Skeletal muscle satellite cell (primary cell): ENCODE measurements at regions not wholly inside any gene's neighbourhood (a gene's known extent, or its start where the extent isn't known, plus 50 kb on each side); places are given as distances from the start of the nearest gene placed in this dataset.

Experiments used
- H3K27me3 ChIP-seq: 2 replicates; pipeline ENCODE4 v1.7.0; 2013; ENCODE audit warnings: low read length; ENCODE audit not compliant: control insufficient read depth, insufficient read depth
- H3K36me3 ChIP-seq: 2 replicates; pipeline ENCODE4 v1.7.0; 2013; ENCODE audit warnings: mild to moderate bottlenecking, control low read depth, low read length; ENCODE audit not compliant: insufficient read depth
- H3K4me1 ChIP-seq: 2 replicates; pipeline ENCODE4 v1.7.0; 2013; ENCODE audit warnings: low read length; ENCODE audit not compliant: control insufficient read depth, insufficient read depth
- H3K4me2 ChIP-seq: 2 replicates; pipeline ENCODE4 v1.7.0; 2013; ENCODE audit warnings: mild to moderate bottlenecking, low read length
- H3K4me3 ChIP-seq: 2 replicates; pipeline ENCODE4 v1.7.0; 2013; ENCODE audit warnings: low read length
- H3K9ac ChIP-seq: 2 replicates; pipeline ENCODE4 v1.7.0; 2013; ENCODE audit warnings: mild to moderate bottlenecking, low read depth, low read length, moderate library complexity
- H3K9me3 ChIP-seq: replicated peaks from 2 replicates; pipeline ENCODE4 v1.7.0; 2013; ENCODE audit warnings: mild to moderate bottlenecking, control low read depth, low read length

- H3K4me2 ChIP-seq = no peak overlapping the region
- H3K27me3 ChIP-seq = peaks cover 20% of the 10 kb centered on the region
- H3K9ac ChIP-seq = no peak overlapping the region
- H3K36me3 ChIP-seq = no peaks in the 10 kb centered on the region
- H3K4me3 ChIP-seq = no peak overlapping the region
- peaks cover 11% of the 10 kb centered on the region for H3K4me1 ChIP-seq
- H3K9me3 ChIP-seq = no peaks in the 10 kb centered on the region
Measured at GRCh38 chr1:229028544-229028943, 242.4 kb upstream of the RAB4A start.

DNA sequence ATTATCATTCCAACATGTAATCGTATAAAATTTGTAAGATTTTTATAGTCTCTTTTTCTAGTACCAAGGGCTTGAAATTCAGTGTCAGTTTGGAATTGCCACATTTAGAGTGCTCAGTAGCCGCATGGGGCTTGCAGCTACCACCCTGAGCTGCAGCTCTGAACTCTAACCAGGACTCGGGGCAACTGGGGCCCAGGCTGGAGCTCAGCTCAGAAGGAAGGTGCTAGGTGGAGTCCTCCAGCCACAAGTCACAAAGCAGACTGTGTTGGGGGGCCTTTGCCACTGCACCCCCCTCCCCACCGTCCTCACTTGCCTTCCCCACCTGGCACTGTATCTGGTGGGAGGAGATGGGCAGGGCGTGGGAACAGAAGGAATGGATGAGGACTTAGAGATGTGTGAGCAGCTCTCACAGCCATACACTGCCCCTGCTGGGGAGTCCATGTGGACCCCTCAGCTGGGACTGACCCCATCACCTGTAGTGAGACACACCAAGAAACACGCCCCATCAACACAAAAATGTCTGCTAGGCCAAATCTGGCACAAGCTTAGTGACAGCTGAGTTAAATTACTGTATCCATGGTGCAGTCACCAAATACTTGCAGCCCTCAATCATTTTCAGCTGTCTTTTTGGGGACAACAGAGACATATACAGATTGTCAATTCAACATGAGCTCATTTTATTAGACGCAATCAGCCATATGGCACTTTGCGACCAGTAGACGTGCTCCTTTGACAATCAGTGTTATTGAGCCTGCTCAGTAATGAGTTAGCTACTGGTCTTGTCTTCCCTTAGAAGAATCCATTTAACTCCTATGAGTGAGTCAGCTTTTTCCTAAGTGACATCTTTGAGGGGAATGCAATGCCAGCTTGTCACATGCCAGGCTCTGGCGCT lies 241.7 kb upstream of the RAB4A start:
- Histone ChIP-seq H3K36me3 (no peaks in the 10 kb centered on the region), H3K9me3 (no peaks in the 10 kb centered on the region), H3K4me2 (no peak overlapping the region), H3K4me3 (no peak overlapping the region), H3K4me1 (peaks cover 11% of the 10 kb centered on the region), H3K27me3 (peaks cover 23% of the 10 kb centered on the region), H3K9ac (no peak overlapping the region)

GRCh38 chr1:229029879-229030235 lies 241.1 kb upstream of the RAB4A start:
- Histone ChIP-seq H3K4me1 (peaks cover 9% of the 10 kb centered on the region), H3K27me3 (peaks cover 27% of the 10 kb centered on the region), H3K9me3 (no peaks in the 10 kb centered on the region), H3K4me2 (no peak overlapping the region), H3K4me3 (no peak overlapping the region), H3K36me3 (no peaks in the 10 kb centered on the region), H3K9ac (no peak overlapping the region)

GRCh38 chr1:229030630-229031029 lies 240.3 kb upstream of the RAB4A start:
- Histone ChIP-seq H3K27me3 (peaks cover 27% of the 10 kb centered on the region), H3K4me2 (no peak overlapping the region), H3K9me3 (no peaks in the 10 kb centered on the region), H3K9ac (no peak overlapping the region), H3K4me1 (peaks cover 7% of the 10 kb centered on the region), H3K36me3 (no peaks in the 10 kb centered on the region), H3K4me3 (no peak overlapping the region)

- no peaks in the 10 kb centered on the region for H3K9me3 ChIP-seq
- H3K4me1 ChIP-seq = peaks cover 7% of the 10 kb centered on the region
- no peak overlapping the region for H3K4me3 ChIP-seq
- no peak overlapping the region for H3K4me2 ChIP-seq
- peaks cover 27% of the 10 kb centered on the region for H3K27me3 ChIP-seq
- no peak overlapping the region for H3K9ac ChIP-seq
- no peaks in the 10 kb centered on the region for H3K36me3 ChIP-seq
Measured at GRCh38 chr1:229031061-229031460, 239.8 kb upstream of the RAB4A start.

DNA sequence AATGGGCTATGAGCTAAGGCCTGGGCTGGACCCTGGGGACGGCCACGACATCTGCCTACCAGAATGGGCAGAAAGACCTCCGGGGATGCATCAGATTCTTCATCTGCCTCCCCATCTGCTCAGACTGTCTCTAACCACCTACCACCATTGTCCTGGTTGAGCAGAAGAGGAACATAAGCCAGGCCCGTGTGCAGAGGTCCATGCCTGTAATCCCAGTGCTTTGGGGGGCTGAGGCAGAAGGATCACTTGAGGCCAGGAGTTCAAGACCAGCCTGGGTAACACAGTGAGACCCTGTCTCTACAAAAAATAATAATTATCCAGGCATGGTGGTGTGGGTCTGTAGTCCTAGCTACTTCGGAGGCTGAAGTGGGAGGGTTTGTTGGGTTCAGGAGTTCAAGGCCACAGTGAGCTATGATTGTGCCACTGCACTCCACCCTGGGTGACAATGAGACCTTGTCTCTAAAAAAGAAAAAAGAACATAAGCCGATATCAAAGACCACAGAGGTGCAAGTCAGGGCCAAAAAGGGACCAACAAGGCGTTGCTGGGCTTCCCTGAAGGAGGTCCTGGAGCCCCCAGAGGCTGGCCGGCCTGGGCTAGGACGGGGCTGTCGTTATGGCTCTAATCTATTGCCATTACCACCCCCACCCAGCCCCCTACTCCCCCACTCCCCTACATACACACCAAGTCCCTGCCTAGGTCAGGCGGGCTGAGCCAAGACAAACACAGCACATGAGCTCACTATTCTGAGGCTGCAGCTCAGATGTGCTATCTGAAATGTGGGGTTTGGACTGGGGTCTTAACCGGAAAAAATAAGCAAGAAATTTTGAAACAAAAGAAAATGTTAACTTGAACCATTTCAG lies 239.2 kb upstream of the RAB4A start:
- no peaks in the 10 kb centered on the region for H3K36me3 ChIP-seq
- H3K4me1 ChIP-seq = peaks cover 7% of the 10 kb centered on the region
- no peak overlapping the region for H3K9ac ChIP-seq

GRCh38 chr1:229032375-229032774 lies 238.5 kb upstream of the RAB4A start:
- Histone ChIP-seq H3K4me2 (no peak overlapping the region), H3K4me1 (peaks cover 5% of the 10 kb centered on the region), H3K36me3 (no peaks in the 10 kb centered on the region), H3K4me3 (no peak overlapping the region), H3K27me3 (peaks cover 26% of the 10 kb centered on the region), H3K9me3 (no peaks in the 10 kb centered on the region), H3K9ac (no peak overlapping the region)

More for the DNA sequence above, 239.2 kb upstream of the RAB4A start:
- Histone ChIP-seq H3K4me2 (no peak overlapping the region), H3K4me3 (no peak overlapping the region), H3K27me3 (peaks cover 27% of the 10 kb centered on the region), H3K9me3 (no peaks in the 10 kb centered on the region)

- Histone ChIP-seq H3K9me3 (no peaks in the 10 kb centered on the region), H3K9ac (no peak overlapping the region), H3K36me3 (no peaks in the 10 kb centered on the region), H3K4me2 (no peak overlapping the region), H3K4me1 (no peaks in the 10 kb centered on the region), H3K4me3 (no peak overlapping the region), H3K27me3 (peaks cover 24% of the 10 kb centered on the region)
Measured at GRCh38 chr1:229033480-229033879, 237.4 kb upstream of the RAB4A start.

DNA sequence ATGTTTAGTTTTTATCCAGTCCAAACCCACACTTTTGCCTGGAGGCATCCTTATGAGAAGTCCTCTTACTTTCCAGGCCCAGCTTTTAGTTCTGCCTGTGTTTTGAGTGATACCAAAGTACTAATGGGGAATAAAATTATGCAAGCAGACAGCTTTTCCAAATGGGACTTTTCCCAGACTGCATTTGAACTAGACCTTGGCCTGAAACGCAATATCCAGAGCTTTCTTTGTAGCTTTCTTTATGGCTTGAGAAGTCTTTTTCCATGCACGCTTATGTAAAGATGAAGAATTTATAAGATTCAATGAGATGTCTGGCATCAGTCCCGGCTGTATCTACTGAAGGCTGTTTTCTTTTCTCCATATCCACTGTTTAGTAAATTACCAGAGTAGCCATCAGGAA lies 236.6 kb upstream of the RAB4A start:
- Histone ChIP-seq H3K27me3 (peaks cover 21% of the 10 kb centered on the region), H3K9ac (no peak overlapping the region), H3K9me3 (no peaks in the 10 kb centered on the region), H3K4me2 (no peak overlapping the region), H3K36me3 (no peaks in the 10 kb centered on the region), H3K4me3 (no peak overlapping the region), H3K4me1 (no peaks in the 10 kb centered on the region)

GRCh38 chr1:229035054-229035747 lies 235.7 kb upstream of the RAB4A start:
- H3K36me3 ChIP-seq = no peaks in the 10 kb centered on the region
- no peak overlapping the region for H3K4me2 ChIP-seq
- H3K4me1 ChIP-seq = no peaks in the 10 kb centered on the region
- H3K9me3 ChIP-seq = no peaks in the 10 kb centered on the region
- peaks cover 14% of the 10 kb centered on the region for H3K27me3 ChIP-seq
- H3K9ac ChIP-seq = no peak overlapping the region
- H3K4me3 ChIP-seq = no peak overlapping the region

GRCh38 chr1:229035748-229036082 lies 235.2 kb upstream of the RAB4A start:
- H3K36me3 ChIP-seq = no peaks in the 10 kb centered on the region
- no peaks in the 10 kb centered on the region for H3K4me1 ChIP-seq
- H3K4me3 ChIP-seq = no peak overlapping the region
- H3K4me2 ChIP-seq = no peak overlapping the region
- no peaks in the 10 kb centered on the region for H3K9me3 ChIP-seq
- peaks cover 14% of the 10 kb centered on the region for H3K27me3 ChIP-seq
- H3K9ac ChIP-seq = no peak overlapping the region
